Tibial nerve (tissue), 3 donors: ENCODE measurements at regions not wholly inside any gene's neighbourhood (a gene's known extent, or its start where the extent isn't known, plus 50 kb on each side); places are given as distances from the start of the nearest gene placed in this dataset.

Experiments used
- POLR2A ChIP-seq, 2 donors: fragments of 450-650 bp; IDR thresholded peaks; one replicate each; pipeline ENCODE4 v1.6.1; 2017; ENCODE audit warnings: antibody characterized with exemption in 2 of 2, mild to moderate bottlenecking in 2 of 2, moderate library complexity in 2 of 2
- TF ChIP-seq, protein P1 (sequence below), 5 experiments: fragments of 200-600 bp in 3 of 5; fragments of 450-650 bp in 2 of 5; sonication (generic) in 3 of 5; IDR thresholded peaks; one replicate each; pipeline ENCODE4 v1.5.1; 2016 to 2019; ENCODE audit warnings: antibody characterized with exemption in 5 of 5, mild to moderate bottlenecking in 3 of 5, moderate library complexity in 2 of 5

- TF ChIP-seq, protein P1, sequence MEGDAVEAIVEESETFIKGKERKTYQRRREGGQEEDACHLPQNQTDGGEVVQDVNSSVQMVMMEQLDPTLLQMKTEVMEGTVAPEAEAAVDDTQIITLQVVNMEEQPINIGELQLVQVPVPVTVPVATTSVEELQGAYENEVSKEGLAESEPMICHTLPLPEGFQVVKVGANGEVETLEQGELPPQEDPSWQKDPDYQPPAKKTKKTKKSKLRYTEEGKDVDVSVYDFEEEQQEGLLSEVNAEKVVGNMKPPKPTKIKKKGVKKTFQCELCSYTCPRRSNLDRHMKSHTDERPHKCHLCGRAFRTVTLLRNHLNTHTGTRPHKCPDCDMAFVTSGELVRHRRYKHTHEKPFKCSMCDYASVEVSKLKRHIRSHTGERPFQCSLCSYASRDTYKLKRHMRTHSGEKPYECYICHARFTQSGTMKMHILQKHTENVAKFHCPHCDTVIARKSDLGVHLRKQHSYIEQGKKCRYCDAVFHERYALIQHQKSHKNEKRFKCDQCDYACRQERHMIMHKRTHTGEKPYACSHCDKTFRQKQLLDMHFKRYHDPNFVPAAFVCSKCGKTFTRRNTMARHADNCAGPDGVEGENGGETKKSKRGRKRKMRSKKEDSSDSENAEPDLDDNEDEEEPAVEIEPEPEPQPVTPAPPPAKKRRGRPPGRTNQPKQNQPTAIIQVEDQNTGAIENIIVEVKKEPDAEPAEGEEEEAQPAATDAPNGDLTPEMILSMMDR (IDR thresholded peaks at IDR 0.05), result no peak
- TF ChIP-seq POLR2A (IDR thresholded peaks at IDR 0.05), result no peak
These were observed 385.3 kb downstream of the EPM2A start for GRCh38 chr6:145349950-145350510.
